NCI-H1092 (cell line): ENCODE measurements at regions not wholly inside any gene's neighbourhood (a gene's known extent, or its start where the extent isn't known, plus 50 kb on each side); places are given as distances from the start of the nearest gene placed in this dataset.

Experiments
- DNase-seq: peaks from one replicate; lab custom pipeline; 2025; lab: John Stamatoyannopoulos, UW

DNA sequence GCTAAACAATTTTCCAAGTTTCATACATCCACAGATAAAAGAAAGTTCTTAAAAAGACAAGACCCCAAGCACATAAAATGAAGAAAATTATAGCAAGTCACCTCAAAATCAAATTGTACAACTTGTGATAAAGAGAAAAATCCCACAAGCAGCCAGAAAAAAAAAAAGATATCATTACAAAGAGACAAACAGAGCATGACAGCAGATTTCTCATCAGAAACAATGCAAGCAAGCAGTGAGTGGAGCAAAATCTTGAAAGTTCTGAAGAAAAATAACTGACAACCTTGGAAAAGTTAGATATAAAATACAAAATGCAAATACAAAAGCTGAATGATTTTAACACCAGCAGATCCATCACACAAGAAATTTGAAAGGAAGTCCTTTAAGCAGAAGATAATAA is 194.5 kb upstream of the SOX5 start:
- no peak for DNase-seq

DNA sequence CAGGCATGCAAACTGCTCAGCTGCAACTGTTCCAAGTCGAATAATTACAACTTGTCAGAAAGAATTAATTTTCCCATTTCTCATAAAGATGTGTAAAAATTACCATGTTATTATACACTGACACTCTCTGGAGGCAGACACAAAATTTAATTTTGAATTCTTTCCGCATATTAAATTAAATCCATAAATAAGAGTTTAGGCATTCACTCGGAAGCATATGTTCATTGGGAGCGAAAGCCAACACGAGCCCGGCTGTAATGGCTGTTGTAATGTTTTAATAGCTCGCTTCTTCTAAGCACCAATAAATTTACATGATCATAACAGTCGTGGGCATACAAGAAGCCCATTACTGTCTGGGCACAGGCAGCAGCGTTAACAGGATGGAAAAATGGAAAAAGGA is 189.6 kb upstream of the SOX5 start:
- DNase-seq = no peak

DNA sequence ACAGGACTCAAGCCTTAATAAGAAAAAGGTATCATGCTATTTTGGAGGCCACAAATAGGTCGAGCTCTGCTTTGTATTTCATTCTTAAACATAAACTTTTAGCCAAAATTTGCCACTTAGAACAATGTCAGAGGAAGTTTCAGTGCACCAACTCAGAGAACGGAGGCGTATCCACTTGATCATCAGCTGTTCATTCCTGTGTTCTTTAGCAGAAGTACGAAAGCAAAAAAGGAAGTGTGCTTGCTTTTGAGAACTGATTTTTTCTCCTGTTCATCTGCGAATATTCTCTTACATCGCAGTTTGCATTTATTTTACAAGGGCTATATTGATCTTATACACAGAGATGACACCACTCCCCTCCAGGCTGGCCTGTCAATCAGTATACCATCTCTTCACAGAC is 188.6 kb upstream of the SOX5 start:
- no peak for DNase-seq

DNA sequence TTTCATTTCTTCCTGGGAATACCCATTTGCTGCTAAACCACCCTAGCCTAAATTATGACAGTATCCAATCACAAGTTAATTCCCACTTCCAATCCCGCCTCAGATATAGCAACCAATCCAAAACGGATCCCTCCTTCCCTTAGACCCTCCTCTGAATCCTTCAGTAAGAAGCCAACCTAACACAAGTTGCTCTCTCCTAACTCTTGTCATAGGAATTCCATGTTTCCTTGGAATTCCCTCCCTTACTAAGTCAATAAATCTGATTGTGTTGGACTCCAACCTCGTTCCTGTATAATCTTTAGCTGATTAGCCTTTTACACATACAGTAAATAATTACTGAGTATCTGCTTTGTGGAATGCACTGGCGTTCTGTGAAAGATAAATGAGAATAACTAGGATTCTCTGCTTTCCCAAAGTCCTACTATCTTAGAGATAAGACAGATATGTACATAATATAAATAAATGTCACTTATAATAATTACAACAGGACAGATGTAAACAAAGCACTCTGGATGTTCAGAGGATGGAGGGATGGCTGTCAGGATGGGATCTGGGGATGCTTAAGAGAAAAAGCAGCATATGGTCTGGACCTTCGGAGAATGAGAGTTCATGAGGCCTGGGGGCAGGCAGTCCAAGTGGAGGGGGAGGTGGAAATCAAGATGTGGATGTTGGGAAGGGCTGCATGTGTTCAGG is 185.8 kb upstream of the SOX5 start:
- DNase-seq = no peak

DNA sequence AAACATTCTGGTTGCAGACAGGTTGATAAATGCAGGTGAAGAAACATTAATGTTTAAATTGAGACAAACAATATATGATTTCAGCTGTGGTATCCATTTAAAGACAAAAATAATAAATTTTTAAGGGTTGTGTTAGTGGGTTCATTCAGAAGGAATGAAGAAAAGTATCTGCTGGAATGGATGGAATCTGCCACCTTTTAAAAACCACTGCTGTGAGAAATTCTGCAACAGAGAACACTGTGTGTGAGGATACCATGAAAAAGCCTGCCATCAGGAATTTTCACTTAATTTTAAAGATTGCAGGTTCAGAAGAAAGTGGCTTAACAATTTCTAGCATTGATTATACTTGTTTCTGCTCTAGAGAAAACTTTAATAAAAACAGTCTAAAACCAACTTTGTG is 184.6 kb upstream of the SOX5 start:
- no peak for DNase-seq

DNA sequence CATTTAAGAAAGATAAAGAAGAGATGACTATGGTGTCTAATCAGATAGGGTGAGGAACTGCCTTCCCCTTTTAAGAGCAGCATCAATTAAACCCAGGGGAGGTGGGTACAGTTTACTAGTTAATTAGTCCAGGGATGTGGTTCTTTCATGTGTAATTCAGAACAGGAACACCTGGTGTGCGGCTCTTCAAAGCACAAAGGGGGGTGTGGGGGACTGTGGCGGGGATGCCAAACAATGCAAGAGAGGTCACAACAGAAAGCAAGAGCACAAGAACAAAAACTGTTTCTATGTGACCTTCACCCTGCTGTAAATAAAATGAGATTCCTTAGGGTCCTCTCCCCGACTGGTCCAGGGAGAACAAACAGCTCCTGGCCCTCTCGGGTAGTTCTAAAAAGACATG is 183.9 kb upstream of the SOX5 start:
- no peak for DNase-seq

DNA sequence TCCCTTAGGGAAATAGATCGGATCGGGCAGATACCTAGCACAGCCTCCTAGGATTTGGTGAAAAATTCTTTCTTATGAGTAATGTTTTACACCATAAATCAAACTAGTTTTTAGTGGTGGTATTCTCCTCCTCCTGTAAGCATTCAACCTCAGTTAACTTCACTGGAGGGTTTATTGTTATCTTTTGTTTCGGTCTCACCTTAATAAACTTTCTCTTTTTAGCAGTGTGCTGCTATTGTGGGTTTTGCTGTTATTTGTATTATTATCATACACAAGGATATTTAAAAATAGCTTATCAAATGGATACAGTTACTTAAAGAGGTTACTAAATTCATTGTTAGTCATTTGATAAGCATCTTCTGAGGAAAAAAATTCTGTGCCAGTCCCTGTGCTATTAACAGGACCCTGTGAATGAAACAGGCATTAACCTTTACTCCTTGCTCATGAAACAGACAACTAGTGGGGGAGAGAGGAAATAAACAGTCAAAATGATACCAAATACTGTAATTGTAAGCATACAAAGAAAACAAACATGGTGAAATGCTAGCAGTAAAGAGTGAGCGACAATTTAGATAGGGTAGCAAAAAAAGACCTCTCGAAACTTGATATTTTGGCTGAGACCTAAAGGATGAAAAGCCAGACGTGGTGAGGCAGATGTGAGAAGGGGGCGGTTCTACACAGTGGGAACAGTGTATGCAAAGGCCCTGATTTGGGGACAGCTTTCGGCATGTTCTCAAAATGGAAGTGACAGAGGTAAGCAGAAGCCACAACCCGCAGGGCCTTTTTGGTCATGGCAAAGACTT is 178.7 kb upstream of the SOX5 start:
- no peak for DNase-seq

DNA sequence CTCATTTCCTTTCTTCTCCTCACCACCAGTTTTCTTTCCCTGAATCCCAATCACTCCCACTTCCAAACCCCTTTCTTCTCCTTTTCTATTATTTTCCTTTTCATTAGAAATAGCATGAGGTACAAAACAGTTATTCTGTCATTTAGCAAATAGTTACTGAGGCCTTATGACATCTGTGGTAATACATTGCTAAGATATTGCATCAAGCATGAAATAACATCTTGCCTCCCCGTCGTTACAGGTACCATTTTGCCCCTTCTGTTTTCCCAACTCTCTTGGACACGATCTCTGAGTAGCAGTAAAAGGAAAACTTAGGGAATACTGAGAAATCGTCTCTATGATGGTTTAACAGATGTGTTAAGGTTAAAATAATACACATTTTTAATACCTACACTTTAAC is 175.8 kb upstream of the SOX5 start:
- DNase-seq = no peak

DNA sequence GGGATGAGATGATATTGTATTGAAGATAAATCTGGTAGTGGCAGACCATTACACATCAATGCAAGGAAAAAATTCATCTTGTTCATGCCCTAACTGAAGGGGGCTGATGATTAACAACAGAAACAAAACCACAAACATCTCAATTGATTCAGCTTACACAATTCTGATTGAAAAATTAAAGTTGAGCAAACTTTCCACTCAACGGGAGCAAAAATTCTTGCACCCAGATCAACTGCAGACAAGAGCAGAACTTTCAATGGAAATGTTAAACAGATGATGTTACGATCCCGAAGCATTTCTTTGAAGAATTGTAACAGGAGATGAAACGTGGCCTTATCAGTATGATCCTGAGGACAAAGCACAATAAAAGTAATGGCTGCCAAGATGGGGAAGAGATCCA is 172.4 kb upstream of the SOX5 start:
- no peak for DNase-seq

DNA sequence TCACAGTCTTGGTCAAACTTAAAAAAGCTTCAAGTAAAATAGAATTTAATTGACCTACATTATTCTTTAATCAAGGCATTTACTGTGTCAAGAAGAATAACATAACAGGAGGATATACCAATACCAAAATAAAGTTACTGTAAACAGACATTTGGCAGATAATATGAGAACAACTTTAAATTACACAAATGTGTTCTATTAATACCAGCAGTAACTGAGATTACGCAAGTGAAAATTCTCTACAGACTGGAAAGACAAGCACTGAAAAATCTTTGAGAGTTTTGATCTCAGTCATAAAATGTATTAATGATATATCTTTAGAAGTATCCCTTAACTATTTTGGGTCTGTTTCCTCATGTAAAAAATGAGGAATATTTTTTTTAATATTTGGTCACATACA is 169.2 kb upstream of the SOX5 start:
- DNase-seq = no peak

DNA sequence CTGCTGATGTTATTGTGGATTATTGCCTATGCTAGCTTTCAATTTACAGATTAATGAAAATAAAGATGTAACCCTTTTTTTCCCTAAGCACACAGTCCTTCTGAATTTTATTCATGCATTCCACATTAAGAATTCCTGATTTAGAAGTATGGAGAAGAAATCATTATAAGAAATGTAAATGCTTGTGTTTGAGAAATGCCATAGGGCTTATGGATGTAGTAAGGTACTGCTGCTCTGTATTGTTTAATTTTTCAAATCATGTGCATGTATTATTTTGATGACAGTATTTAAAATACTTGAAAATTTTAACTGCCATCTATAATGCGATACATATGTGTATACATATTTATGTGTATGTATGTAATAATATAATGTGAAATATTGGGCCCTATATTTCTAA is 167.1 kb upstream of the SOX5 start:
- DNase-seq = no peak

DNA sequence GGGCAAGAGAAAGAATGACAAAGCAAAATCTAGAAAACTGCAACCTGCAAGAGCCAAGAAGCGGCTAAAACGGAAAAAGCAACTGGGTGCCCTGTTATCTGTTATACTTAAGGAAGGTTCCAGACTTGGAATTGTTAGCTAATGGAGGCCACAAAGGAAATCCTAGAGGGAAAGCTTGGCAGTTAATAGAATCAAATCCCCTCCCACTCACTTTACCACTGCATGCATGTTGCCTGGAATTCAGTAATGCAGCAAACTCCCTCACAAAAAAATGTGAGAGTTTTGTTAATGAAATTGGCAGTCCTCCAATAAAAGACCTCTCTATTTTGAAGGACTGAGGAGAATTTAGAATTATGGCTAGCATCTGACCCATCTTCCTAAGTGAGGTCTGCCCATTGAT is 164.2 kb upstream of the SOX5 start:
- no peak for DNase-seq

DNA sequence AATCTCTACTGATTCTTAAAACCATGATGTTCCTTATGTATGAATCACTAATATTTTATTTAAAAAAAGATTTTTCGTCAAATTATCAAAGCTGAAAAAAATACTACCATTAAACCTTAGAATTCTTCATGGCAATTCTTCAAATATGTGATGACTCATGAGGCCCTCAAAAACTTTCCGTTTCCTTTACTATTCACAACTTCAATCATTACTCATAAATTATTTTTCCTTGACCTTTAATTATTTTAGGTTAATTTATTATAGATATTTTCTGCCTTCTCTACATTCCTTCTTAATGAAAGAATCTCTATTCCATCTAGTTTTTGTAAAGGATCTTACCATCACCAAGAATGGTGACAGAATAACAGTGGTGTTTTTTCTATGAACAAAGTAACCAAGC is 162.1 kb upstream of the SOX5 start:
- DNase-seq = no peak

DNA sequence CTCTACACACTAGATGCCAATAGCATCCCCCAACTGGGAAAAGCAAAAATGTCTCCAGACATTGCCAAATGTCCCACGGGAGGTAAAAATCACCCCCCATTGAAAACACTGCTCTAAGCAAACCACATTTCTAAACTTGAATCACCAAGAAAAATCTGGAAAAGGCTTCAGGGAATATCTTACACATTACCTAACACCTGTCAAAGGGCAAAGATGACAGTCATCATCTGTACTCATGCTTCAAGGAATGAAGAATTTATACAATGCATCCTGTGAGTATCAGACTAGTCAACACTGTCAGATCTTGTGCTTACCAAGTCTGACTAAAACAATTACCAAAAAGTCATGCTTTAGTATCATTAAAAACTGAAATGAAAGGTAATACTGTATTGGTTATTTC is 161.6 kb upstream of the SOX5 start:
- no peak for DNase-seq

DNA sequence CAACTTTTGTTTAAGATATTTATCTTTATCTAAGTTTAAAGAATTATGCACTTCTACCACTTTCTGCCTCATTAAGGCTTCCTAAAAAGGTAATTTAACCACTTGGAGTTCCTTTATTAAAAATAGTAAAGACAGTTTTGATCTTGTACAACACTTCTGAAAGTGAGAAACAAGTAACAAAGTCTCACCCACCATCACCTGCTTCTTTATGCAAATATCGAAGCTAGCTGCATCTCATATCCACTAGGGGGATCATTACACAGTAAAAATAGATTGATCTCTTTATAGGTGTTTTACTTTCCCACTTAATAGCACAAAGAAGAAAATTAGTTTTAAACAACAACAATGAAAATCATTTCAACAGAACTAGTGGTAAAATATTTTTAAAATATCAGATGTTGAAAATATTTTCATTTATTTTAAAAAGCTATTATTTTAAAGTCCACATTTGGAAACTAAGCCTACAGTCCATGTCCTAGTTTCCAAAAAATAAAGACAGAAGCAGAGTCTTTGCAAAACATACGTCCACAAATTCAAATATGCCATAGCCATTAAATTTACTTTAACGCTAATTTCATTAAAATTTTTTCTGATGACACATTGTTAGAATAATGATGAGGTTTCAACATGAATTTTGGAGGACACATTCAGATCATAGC is 160.0 kb upstream of the SOX5 start:
- DNase-seq = no peak

DNA sequence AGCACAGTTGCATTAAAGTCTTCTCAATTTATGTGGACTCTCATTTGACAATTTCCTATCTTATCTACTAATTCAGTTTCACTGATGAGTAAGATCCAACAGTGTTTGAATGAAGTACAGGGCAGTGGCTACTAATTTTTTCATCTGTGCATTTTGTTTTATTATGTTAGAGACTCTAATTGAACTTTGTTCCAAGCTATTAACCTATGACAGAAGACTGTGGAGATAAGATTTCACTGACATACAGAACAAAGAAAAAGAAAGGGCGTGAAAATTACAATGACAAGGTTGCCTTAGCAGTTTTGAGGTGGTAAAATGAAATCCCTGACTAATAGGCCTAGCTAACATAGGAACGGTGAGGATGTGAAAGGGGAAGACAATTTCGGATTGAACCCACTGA is 153.2 kb upstream of the SOX5 start:
- DNase-seq = no peak

DNA sequence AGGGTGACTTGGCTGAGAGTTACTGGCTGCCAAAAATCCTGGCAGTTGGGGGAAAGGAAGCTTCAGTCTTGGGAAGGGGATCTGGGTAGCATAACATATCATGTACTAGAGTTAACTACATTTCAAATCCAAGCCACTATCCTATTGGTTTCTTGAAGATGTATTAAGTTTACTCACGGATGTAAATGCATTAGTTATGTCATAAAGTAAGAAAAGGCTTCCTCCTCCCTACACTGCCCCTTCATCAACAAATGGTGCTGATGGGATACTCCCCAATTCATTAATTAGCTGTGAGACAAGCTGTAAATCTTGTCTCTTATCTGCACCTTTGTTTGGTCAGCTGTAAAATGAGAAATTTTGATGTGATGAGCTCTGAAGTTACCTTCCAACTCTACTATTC is 150.1 kb upstream of the SOX5 start:
- DNase-seq = no peak

DNA sequence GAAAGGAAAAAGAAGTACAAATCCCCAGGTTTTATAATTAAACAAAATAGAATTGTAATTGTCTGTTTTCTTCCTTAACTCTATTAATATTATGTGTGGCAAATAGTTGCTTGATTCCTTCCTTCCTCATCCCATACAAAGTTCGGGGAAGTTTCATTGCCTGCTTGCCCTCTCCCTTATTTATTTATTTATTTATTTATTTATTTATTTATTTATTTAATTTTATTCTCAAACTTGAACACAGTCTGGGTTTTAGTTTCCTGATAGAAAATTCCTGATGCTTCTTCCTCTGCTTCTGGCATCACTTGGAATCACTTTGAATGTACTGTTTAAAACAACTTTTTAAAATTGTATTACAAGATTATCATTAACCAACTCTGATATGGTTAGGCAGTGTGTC is 145.8 kb upstream of the SOX5 start:
- no peak for DNase-seq

DNA sequence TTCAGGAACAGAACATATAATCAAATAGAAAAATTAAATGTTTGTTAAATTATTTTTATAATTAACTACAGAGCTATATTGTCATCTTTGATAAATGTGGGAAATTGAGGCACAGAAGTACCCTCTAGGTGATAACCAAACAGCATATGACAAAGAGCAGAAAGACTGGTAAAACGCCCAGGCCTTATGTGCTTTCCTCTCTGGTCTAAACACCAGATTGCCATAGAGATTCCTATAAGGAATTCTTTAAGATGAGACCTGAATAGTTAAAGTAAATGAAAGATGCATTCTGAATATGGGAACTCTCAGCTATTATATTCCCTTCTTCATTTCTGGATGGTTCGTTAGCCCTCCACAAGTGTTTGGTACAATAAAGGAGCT is 140.0 kb upstream of the SOX5 start:
- no peak for DNase-seq

DNA sequence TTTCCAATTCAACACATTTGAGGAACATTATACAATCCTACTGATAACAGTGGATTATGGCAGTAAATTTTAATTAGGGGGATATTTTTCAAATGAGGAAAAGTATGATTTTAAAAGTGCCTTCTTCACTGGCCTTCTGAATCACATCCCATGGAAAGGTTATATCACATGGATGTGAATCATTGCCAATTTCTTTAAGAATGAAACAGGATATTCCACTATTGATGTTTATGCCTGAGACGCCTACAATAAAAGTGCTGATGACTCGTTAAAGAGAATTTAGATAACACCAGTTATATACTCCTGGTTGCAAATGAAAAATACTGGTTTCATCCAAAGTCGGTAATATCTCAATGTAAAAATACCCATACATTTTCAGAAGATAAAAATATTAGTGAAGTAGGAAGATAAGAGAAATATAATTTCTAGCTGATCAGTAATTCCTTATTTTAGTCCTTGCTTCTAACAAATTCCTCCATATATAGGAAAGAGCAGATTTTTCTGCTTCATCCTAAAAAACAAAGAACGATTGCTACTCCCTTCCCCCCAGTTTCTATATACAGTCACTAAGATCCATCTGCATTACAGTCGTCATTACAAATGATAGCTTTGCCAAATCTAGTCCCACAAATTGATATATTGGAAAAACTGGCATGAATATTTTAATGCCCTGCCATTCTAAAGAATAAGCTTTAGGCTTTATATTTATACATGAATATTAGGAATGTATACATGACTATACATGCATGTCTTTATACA is 139.5 kb upstream of the SOX5 start:
- DNase-seq = no peak

DNA sequence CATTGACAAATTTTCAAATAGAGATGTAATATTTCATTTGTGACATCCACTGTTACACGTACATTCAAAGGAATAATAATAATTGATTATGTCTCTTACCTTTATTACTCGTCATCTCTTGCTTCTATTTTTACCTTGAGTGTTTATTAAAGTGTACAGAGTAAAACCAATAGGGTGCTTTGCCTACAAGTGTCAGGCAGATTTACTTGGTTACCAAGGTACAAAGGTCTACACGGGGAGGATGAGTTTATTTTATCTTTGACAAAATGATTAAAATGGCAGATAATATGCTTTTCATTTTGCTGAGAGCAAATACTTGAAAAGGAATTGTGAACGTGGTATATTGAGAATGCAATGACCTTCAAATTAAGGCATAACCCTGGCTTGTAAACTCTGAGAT is 137.8 kb upstream of the SOX5 start:
- no peak for DNase-seq

DNA sequence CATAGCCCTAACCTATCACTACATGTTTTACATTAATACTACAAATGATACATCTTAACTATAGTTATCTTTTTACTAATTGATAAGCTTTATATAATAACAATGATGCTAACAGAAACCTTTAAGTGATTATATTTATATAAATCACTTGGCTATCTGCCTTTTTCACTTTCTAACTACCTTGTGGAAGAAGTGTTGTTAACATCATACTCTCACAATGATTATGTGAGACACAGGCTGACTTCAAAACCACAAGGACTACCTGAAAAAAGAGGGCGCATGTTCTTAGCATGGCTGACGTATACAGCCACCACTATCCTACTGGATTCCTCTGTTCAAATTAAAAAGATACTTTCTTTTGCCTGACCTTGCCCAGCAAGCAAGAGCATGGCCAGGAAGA is 135.3 kb upstream of the SOX5 start:
- DNase-seq = no peak

DNA sequence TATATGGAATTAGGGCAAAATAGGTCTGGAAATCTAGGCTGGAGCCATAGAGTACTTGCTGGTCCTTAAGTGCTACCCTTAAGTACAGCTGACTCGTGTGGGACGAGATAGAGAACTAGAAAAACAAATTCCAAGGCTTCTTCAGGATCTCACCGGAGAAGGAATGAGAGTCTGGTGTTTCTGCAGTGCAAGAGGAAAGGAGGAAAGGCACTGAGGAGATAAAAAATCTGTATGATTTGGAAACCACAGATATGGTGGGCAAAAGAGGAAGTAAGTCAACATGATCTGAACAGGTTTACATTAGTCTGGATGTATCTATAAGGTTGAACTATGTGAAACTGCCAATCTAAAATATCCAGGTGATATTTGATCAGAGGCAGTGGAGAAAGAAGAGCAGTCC is 134.4 kb upstream of the SOX5 start:
- DNase-seq = no peak
